Tibial nerve (tissue), 4 donors: ENCODE measurements at regions not wholly inside any gene's neighbourhood (a gene's known extent, or its start where the extent isn't known, plus 50 kb on each side); places are given as distances from the start of the nearest gene placed in this dataset.

Experiments used
- CTCF ChIP-seq, 5 experiments: fragments of 200-600 bp in 3 of 5; fragments of 450-650 bp in 2 of 5; sonication (generic) in 3 of 5; IDR thresholded peaks; one replicate each; pipeline ENCODE4 v1.5.1; 2016 to 2019; ENCODE audit warnings: antibody characterized with exemption in 5 of 5, mild to moderate bottlenecking in 3 of 5, moderate library complexity in 2 of 5
- EP300 ChIP-seq, 2 donors: sonication (generic); formaldehyde crosslinking; IDR thresholded peaks; one replicate each; pipeline ENCODE4 v1.6.1; 2017; ENCODE audit warnings: antibody characterized with exemption in 2 of 2, mild to moderate bottlenecking in 1 of 2
- POLR2A ChIP-seq, 2 donors: fragments of 450-650 bp; IDR thresholded peaks; one replicate each; pipeline ENCODE4 v1.6.1; 2017; ENCODE audit warnings: antibody characterized with exemption in 2 of 2, mild to moderate bottlenecking in 2 of 2, moderate library complexity in 2 of 2

- no peak for TF ChIP-seq CTCF (IDR thresholded peaks at IDR 0.05)
- no peak for TF ChIP-seq POLR2A (IDR thresholded peaks at IDR 0.05)
- TF ChIP-seq EP300 (IDR thresholded peaks at IDR 0.05): no peak
These were observed 98.5 kb upstream of the RASSF8 start for GRCh38 chr12:25859976-25860375.
